DMS53 treated with DMSO at 0.1 percent for 48 hours (cell line): ENCODE measurements at regions not wholly inside any gene's neighbourhood (a gene's known extent, or its start where the extent isn't known, plus 50 kb on each side); places are given as distances from the start of the nearest gene placed in this dataset.
A peak's percentile ranks its signal among the peaks of the same experiment; 100 is the strongest.

Source experiments
- DNase-seq: peaks from one replicate; lab custom pipeline; 2025; ENCODE audit not compliant: unreplicated experiment; lab: John Stamatoyannopoulos, UW

- no peak for DNase-seq
Measured at GRCh38 chr4:4606321-4606720, 64.5 kb upstream of the STX18 start.

DNA sequence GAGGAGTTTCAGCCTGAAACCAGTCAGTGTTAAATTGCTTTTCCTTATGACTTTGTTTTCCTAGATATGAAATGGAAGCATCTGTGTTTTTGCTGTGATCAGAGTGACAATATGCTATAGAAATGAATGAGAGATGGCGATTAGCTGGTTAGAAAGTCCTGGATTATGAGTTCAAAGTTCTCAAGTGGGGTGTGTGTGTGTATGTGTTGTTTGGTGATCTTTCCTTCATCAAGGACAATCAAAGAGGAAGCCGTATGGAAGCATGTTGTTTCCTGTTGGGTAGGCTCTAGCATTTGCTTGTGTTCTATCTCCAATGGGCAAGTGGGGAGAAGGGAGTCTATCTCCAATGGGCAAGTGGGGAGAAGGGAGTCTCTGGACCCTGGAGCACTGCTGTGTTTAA lies 64.0 kb upstream of the STX18 start:
- DNase-seq = no peak

GRCh38 chr4:4603592-4603991 lies 61.7 kb upstream of the STX18 start:
- no peak for DNase-seq

GRCh38 chr4:4603067-4603466 lies 61.2 kb upstream of the STX18 start:
- DNase-seq = no peak

DNA sequence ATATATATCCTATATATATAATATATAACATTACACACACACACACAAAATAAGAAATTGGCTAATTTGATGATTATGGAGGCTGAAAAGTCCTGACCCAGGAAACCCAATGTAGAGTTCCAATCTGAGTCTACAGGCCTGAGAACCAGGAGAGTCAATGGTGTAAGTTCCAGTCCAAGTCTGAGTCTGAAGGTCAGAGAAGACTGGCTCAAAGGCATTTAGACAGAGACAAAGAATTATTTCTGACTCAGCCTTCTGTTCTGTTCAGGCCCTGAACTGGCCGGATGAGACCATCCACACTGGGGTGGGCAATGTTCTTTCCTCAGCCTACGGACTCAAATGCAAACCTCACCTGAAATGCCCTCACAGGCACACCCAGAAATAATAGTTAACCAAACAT lies 60.6 kb upstream of the STX18 start:
- DNase-seq = no peak

- no peak for DNase-seq
Measured at GRCh38 chr4:4601803-4602369, 60.0 kb upstream of the STX18 start.

- peak; percentile 45 for DNase-seq
Measured at GRCh38 chr4:4599481-4600275, 57.8 kb upstream of the STX18 start.

DNA sequence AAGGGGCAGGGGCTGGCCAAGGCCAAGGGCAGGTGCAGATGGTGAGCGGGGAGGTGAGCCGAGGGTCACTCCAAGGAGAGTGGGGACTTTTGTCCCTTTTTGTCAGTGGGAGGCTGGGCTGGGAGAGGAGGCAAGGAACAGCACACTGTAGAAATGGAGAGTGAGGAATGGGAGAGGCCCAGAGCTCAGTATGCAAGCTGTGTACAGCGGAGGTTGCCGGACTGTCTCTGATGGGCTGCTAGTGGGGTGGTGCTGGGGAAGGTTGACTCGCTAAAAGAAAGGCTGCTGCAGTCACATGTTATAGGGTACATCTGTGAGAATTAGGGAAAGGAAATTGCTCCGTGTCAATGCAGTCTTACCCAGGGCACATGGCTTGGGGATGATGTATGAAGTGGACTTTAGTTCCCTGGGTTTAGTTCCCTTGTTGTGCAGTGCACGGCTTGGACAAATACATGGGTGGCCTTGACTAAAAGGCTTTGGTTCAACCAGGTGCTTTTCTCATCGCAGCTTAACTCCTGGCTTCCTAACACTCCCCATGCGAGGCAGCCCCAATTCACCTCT lies 57.1 kb upstream of the STX18 start:
- DNase-seq = no peak

GRCh38 chr4:4596720-4597119 lies 54.9 kb upstream of the STX18 start:
- no peak for DNase-seq

DNA sequence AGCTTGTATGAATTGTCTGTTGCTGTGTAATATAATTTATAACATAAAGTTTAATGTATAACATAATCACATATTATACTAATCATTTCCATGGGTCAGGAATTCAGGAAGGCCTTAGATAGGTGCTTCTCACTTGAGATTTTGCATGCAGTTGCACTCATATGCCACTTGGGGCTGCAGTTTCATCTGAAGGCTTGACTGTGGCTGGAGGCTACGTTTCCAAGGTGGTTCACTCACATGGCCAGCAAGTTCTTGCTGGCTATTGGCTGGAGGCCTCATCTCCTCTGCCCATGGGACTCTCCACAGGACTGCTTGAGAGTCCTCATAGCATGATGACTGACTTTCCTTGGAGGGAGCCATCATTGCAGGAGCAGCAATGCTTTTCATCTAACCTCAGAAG lies 53.4 kb upstream of the STX18 start:
- no peak for DNase-seq

GRCh38 chr4:4594285-4594920 lies 52.6 kb upstream of the STX18 start:
- no peak for DNase-seq

DNA sequence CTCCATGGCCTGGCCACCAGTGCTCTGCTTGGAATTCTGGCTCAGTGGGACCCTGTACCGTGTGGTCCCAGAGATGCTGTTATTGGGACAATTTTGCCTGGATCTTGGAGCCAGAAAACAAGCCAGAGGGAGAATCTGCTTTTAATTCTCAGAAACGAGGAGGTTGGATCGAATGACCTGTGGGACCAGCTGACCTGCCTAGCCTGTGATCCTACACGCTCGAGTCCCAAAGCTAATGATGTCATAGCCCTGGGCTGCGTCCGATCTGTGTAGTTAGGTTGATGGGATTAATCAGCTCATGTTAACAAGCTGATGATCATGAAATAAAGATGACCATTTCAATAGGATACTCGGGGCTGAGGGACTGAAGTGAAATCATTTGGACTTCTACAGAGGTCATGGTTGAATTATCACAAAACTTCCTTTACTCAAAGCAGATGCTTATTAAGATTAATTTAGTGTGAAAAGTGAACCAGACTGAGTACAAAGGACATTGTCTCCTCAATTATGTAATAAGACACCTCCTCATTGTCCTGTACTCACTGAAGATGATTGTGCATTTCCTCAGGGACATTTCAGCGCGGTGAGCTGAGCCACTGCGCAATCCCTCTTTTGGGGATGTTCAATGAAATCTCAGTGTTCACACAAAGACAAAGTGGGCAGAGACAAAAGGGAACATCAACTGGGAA lies 51.9 kb upstream of the STX18 start:
- DNase-seq = no peak

- DNase-seq = no peak
Measured at GRCh38 chr4:4592414-4592813, 50.6 kb upstream of the STX18 start.
